MM.1S (cell line): ENCODE measurements at regions not wholly inside any gene's neighbourhood (a gene's known extent, or its start where the extent isn't known, plus 50 kb on each side); places are given as distances from the start of the nearest gene placed in this dataset.

Source experiments
- CTCF ChIP-seq: fragments of 300-600 bp; sonication (generic); IDR thresholded peaks from 2 replicates; pipeline ENCODE4 v1.5.1; 2016; ENCODE audit warnings: antibody characterized with exemption, low read length, mixed read lengths
- EZH2 ChIP-seq: fragments of 300-600 bp; sonication (generic); optimal IDR thresholded peaks from 2 replicates; pipeline ENCODE3; 2017; ENCODE audit warnings: low read depth, mild to moderate bottlenecking, antibody characterized with exemption, low read length, mixed read lengths
- EZH2phosphoT487 ChIP-seq: fragments of 300-600 bp; sonication (generic); IDR thresholded peaks from 2 replicates; pipeline ENCODE4 v1.6.1; 2018; ENCODE audit warnings: antibody characterized with exemption, low read length

- TF ChIP-seq EZH2 (no peak), CTCF (peak; percentile 28; the same call in 1 of the 2 replicates), EZH2phosphoT487 (no peak)
Observed at GRCh38 chr12:125549836-125550235, 484.6 kb downstream of the AACS start.
